Heart left ventricle (tissue), 16 donors: ENCODE measurements at regions not wholly inside any gene's neighbourhood (a gene's known extent, or its start where the extent isn't known, plus 50 kb on each side); places are given as distances from the start of the nearest gene placed in this dataset.

Experiments
- ATAC-seq, 4 donors: fragments of 200-7000 bp; cut with Tn5 transposase; one replicate each; pipeline ENCODE4 v1.9.1; 2020 to 2022; ENCODE audit warnings: moderate library complexity in 4 of 4, mild to moderate bottlenecking in 3 of 4, moderate number of reproducible peaks in 1 of 4
- DNase-seq, 5 donors: peaks; one replicate each; pipeline ENCODE4 v3.0.0-alpha.2; 2020
- H3K27ac ChIP-seq, 12 donors: fragments of 200-600 bp; sonication (generic) in 4 of 12; one replicate each; pipeline versions ENCODE4 v1.5.0 to v1.8.0; 2016 to 2022; ENCODE audit warnings: mild to moderate bottlenecking in 2 of 12
- H3K27me3 ChIP-seq, 9 donors: fragments of 200-600 bp; sonication (generic) in 2 of 9; one replicate each; pipeline versions ENCODE4 v1.5.1 to v1.8.0; 2016 to 2022; ENCODE audit warnings: mild to moderate bottlenecking in 3 of 9
- H3K36me3 ChIP-seq, 9 donors: fragments of 200-600 bp; sonication (generic) in 2 of 9; one replicate each; pipeline versions ENCODE4 v1.5.0 to v1.8.0; 2018 to 2022; ENCODE audit warnings: mild to moderate bottlenecking in 2 of 9
- H3K4me1 ChIP-seq, 12 donors: fragments of 200-600 bp; sonication (generic) in 4 of 12; one replicate each; pipeline versions ENCODE4 v1.5.0 to v1.8.0; 2016 to 2022; ENCODE audit warnings: mild to moderate bottlenecking in 3 of 12
- H3K4me3 ChIP-seq, 12 donors: fragments of 200-600 bp; sonication (generic) in 4 of 12; one replicate each; pipeline versions ENCODE4 v1.5.0 to v1.8.0; 2017 to 2022; ENCODE audit warnings: mild to moderate bottlenecking in 9 of 12, moderate library complexity in 4 of 12
- H3K9me3 ChIP-seq, 12 donors: fragments of 200-600 bp; sonication (generic) in 4 of 12; one replicate each; pipeline versions ENCODE4 v1.5.0 to v1.8.0; 2016 to 2022; ENCODE audit warnings: mild to moderate bottlenecking in 1 of 12
- POLR2A ChIP-seq, 2 donors: fragments of 450-650 bp; IDR thresholded peaks; one replicate each; pipeline ENCODE4 v1.6.1; 2017; ENCODE audit warnings: antibody characterized with exemption in 2 of 2, mild to moderate bottlenecking in 2 of 2, moderate library complexity in 2 of 2
- WGBS, 4 donors: extraction: QIAGEN DNeasy Blood & Tissue Kit in 2 of 4; methylation state at CpG; one replicate each; pipeline versions ENCODE4 v1.1.5 to v1.1.7; 2013 to 2018; 5-methylcytosine and 5-hydroxymethylcytosine counted together
- intact Hi-C, 10 donors: fragments of 100-400 bp; cut with DNase I; formaldehyde crosslinking; loops; one replicate each; pipeline versions ENCODE4 v1.11.1 to v1.14.2; 2022
- TF ChIP-seq, protein P1 (sequence below), 12 donors: fragments of 200-600 bp; sonication (generic) in 4 of 12; IDR thresholded peaks; one replicate each; pipeline versions ENCODE4 v1.5.0 to v1.8.0; 2018 to 2022; ENCODE audit warnings: antibody characterized with exemption in 12 of 12, mild to moderate bottlenecking in 5 of 12
- donor health status: ischemic (EF 13 %, LVEDD 7.1; RV severe dilation, severe dysfunction).
- donor health status: healthy with polysubstance abuse.
- donor health status: DM: no; HTN: yes; CAD: no.
- donor health status: DM: no; HTN: no; CAD: no.
- donor health status: ischemic (EF 25% LVEDD 6.9; RV normal size, moderate dysfunction).
- donor health status: ischemic (EF 25% LVEDD 5.7; RV mildly dilated, moderate dysfunction).
- donor health status: healthy.
- donor health status: DM: yes; HTN: yes; CAD: no.
- donor health status: ischemic (EF 35%, LVEDD 5.7; RV mildly dilated, moderate dysfunction).
- donor health status: nonischemic (EF 11% LVEDD 7.7; RV severe dilation, severe dysfunction).
- donor health status: DM: yes; HTN: yes; CAD: no.
- donor health status: PGD.
- donor health status: ischemic (EF 29% LVEDD 5.4; RV normal size, mild dysfunction).
- donor health status: nonischemic (EF 23%, LVEDD 6.1; RV moderate dilation, normal function).

DNA sequence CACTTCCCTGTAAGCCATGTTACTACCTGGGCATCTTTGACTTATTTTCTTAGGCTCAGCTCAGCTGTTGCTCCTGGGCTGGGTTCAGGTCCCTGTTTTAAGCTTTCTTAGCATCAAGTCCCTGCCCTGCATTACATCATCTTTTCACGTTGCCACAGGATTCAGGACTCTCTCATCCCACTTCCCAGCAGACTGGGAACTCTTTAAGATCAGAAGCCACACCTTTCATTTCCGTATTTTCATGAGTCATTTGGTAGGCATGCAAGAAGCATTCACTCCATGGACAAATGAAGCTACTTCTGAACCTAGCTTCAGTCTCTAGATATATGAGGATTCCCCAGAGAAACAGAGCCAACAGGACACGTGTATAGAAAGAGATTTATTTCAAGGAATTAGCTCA, 726.8 kb downstream of the VRK1 start:
- ATAC-seq: no peak
- TF ChIP-seq POLR2A (IDR thresholded peaks at IDR 0.05): no peak
- TF ChIP-seq, protein P1, sequence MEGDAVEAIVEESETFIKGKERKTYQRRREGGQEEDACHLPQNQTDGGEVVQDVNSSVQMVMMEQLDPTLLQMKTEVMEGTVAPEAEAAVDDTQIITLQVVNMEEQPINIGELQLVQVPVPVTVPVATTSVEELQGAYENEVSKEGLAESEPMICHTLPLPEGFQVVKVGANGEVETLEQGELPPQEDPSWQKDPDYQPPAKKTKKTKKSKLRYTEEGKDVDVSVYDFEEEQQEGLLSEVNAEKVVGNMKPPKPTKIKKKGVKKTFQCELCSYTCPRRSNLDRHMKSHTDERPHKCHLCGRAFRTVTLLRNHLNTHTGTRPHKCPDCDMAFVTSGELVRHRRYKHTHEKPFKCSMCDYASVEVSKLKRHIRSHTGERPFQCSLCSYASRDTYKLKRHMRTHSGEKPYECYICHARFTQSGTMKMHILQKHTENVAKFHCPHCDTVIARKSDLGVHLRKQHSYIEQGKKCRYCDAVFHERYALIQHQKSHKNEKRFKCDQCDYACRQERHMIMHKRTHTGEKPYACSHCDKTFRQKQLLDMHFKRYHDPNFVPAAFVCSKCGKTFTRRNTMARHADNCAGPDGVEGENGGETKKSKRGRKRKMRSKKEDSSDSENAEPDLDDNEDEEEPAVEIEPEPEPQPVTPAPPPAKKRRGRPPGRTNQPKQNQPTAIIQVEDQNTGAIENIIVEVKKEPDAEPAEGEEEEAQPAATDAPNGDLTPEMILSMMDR (IDR thresholded peaks at IDR 0.05): no peak

DNA sequence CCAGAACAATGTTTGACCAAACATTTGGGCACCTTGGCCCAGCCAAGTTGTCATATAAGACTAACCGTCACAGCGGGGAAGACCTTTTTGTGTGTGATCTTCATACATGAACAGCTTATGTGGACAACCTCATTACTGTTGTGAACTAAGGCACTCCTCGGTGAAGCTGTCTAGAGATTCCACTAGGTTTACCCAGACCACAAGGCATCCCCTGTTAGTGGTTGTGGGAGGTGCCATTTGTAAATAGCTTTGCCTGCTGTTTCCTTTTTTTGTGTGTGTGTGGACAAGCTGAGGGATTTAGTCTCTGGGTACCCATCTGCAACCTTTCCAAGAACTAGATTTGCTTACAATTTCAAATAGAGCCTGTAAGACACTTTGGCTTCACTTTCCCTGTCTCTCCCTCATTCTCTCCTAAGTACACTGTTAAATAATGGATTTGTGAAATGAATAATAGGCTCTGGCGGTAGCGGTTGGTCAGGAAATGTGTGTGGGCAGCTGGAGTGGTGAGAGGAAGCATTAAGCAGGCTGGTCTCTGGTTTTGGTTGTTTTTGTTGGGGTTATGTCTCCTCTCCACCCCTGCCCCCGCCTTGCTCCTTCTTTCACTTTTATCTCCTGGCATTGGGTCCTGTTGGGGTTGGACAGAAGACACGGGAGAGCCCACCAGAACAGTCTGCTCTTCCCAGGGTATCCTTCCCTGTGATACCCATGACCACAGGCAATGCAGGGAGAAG, 727.6 kb downstream of the VRK1 start:
- H3K9me3 ChIP-seq: peaks cover 0 to 2% (median 0%) of the 10 kb centered on the region in 12 donors
- H3K4me1 ChIP-seq: no peaks in the 10 kb centered on the region
- DNase-seq (no peak), ATAC-seq (no peak)
- H3K27ac ChIP-seq: no peak overlapping the region
- H3K27me3 ChIP-seq: peaks cover 0 to 8% (median 0%) of the 10 kb centered on the region in 9 donors
- no peak overlapping the region for H3K4me3 ChIP-seq
- H3K36me3 ChIP-seq: no peaks in the 10 kb centered on the region
- 57 to 66% (median 63%) methylated on average over 7 of the region's 7 CpGs for WGBS, 4 donors
- intact Hi-C loops: no loop called here
- TF ChIP-seq, protein P1 (IDR thresholded peaks at IDR 0.05): no peak
- TF ChIP-seq POLR2A (IDR thresholded peaks at IDR 0.05): no peak

More for the DNA sequence above, 726.8 kb downstream of the VRK1 start:
- intact Hi-C loops: no loop called here
- DNase-seq: no peak
- Histone ChIP-seq H3K9me3 (peaks cover 0 to 2% (median 0%) of the 10 kb centered on the region in 12 donors), H3K36me3 (no peaks in the 10 kb centered on the region), H3K4me1 (no peaks in the 10 kb centered on the region), H3K4me3 (no peak overlapping the region), H3K27me3 (peaks cover 0 to 8% (median 0%) of the 10 kb centered on the region in 9 donors), H3K27ac (no peak overlapping the region)
- WGBS, 4 donors: 15 to 26% (median 18%) methylated on average over 3 of the region's 3 CpGs

DNA sequence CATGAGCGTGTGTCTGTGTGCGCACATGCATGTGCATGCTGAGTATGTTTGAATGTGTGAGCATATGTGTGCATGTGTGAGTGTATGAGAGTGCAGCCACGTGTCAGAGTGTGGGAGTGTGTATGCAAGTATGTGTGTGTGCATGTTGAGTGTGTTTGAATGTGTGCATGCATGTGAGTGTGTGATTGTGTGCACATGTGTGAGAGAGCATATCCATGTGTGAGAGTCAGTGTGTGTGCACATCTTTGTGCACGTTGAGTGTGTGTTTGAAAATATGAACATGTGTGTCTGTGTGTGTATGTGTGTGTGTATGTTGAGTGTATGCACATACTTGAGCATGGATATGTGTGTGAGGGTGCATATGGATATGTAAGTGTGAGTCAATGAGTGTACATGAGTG, 730.8 kb downstream of the VRK1 start:
- TF ChIP-seq, protein P1 (IDR thresholded peaks at IDR 0.05): no peak
- no peak for TF ChIP-seq POLR2A (IDR thresholded peaks at IDR 0.05)
- H3K36me3 ChIP-seq: no peaks in the 10 kb centered on the region
- no peaks in the 10 kb centered on the region for H3K9me3 ChIP-seq
- DNase-seq (no peak), ATAC-seq (no peak)
- H3K4me1 ChIP-seq: no peaks in the 10 kb centered on the region
- H3K27ac ChIP-seq: no peak overlapping the region
- intact Hi-C loops: no loop called here
- no peak overlapping the region for H3K4me3 ChIP-seq
- H3K27me3 ChIP-seq: peaks cover 0 to 8% (median 0%) of the 10 kb centered on the region in 9 donors
- 71 to 74% (median 73%) methylated on average over 4 of the region's 4 CpGs for WGBS, 4 donors

DNA sequence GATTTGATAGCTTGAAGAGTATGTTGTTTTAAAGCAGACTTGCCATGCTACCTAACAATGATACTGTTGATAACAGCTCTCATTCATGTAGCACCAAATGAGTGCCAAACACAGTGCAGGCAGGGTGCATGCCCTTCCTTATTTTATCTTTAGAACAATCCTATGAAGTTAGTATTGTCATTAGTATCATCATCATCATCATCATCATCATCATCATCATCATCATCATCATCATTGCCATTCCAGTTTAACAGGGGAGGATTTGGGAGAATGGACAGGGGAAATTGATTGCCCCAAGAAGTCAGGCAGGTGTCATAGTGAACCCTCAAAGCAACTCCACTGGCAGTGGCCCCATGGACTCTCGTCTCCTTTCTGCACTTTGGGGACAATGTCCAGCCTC, 734.9 kb downstream of the VRK1 start:
- Histone ChIP-seq H3K27ac (no peak overlapping the region), H3K27me3 (peaks cover 0 to 17% (median 0%) of the 10 kb centered on the region in 9 donors), H3K36me3 (no peaks in the 10 kb centered on the region), H3K9me3 (no peaks in the 10 kb centered on the region), H3K4me1 (no peaks in the 10 kb centered on the region), H3K4me3 (no peak overlapping the region)
- intact Hi-C loops: no loop called here
- TF ChIP-seq, protein P1 (IDR thresholded peaks at IDR 0.05): no peak
- TF ChIP-seq POLR2A (IDR thresholded peaks at IDR 0.05): no peak
- WGBS, 4 donors: 70 to 83% (median 78%) methylated on average over 1 of the region's 1 CpG
- ATAC-seq (no peak), DNase-seq (no peak)
